ENCODE measurements at regions not wholly inside any gene's neighbourhood (a gene's known extent, or its start where the extent isn't known, plus 50 kb on each side); places are given as distances from the start of the nearest gene placed in this dataset.

GRCh38 chr9:26176628-26177027, 498.4 kb upstream of the TUSC1 start:
- no peaks in the 10 kb centered on the region for H3K27me3 ChIP-seq
- H3K36me3 ChIP-seq: no peaks in the 10 kb centered on the region
- intact Hi-C loops (cut with DNase I): no loop called here
- DNase-seq: no peak
- H3K27ac ChIP-seq: no peak overlapping the region
- no peak overlapping the region for H3K4me3 ChIP-seq
- WGBS, 3 donors: 88 to 97% (median 89%) methylated on average over 1 of the region's 1 CpG
- no peaks in the 10 kb centered on the region for H3K9me3 ChIP-seq
- no peaks in the 10 kb centered on the region for H3K4me1 ChIP-seq (ENCODE audit: insufficient read depth)
- TF ChIP-seq POLR2A (IDR thresholded peaks at IDR 0.05): no peak
- TF ChIP-seq CTCF (IDR thresholded peaks at IDR 0.05): no peak
- TF ChIP-seq EP300 (IDR thresholded peaks at IDR 0.05): no peak

GRCh38 chr9:26175264-26175663, 497.0 kb upstream of the TUSC1 start:
- intact Hi-C loops (cut with DNase I): no loop called here
- Histone ChIP-seq H3K9me3 (no peaks in the 10 kb centered on the region), H3K4me3 (no peak overlapping the region), H3K27me3 (no peaks in the 10 kb centered on the region), H3K4me1 (ENCODE audit: insufficient read depth) (no peaks in the 10 kb centered on the region), H3K36me3 (no peaks in the 10 kb centered on the region), H3K27ac (no peak overlapping the region)
- WGBS, 3 donors: 79 to 91% (median 90%) methylated on average over 1 of the region's 1 CpG
- no peak for DNase-seq
- TF ChIP-seq EP300 (IDR thresholded peaks at IDR 0.05) (no peak), POLR2A (IDR thresholded peaks at IDR 0.05) (no peak), CTCF (IDR thresholded peaks at IDR 0.05) (no peak)

GRCh38 chr9:26172301-26172700, 494.1 kb upstream of the TUSC1 start:
- Histone ChIP-seq H3K4me1 (ENCODE audit: insufficient read depth) (no peaks in the 10 kb centered on the region), H3K9me3 (no peaks in the 10 kb centered on the region), H3K36me3 (no peaks in the 10 kb centered on the region), H3K27me3 (no peaks in the 10 kb centered on the region), H3K27ac (no peak overlapping the region), H3K4me3 (no peak overlapping the region)
- WGBS, 3 donors: 62 to 74% (median 67%) methylated on average over 2 of the region's 2 CpGs
- TF ChIP-seq EP300 (IDR thresholded peaks at IDR 0.05): no peak
- no peak for TF ChIP-seq CTCF (IDR thresholded peaks at IDR 0.05)
- no peak for TF ChIP-seq POLR2A (IDR thresholded peaks at IDR 0.05)
- no peak for DNase-seq
- intact Hi-C loops (cut with DNase I): no loop called here

GRCh38 chr9:26171691-26172090, 493.4 kb upstream of the TUSC1 start:
- intact Hi-C loops (cut with DNase I): no loop called here
- DNase-seq: no peak
- Histone ChIP-seq H3K4me1 (ENCODE audit: insufficient read depth) (no peaks in the 10 kb centered on the region), H3K27me3 (no peaks in the 10 kb centered on the region), H3K36me3 (no peaks in the 10 kb centered on the region), H3K27ac (no peak overlapping the region), H3K4me3 (no peak overlapping the region), H3K9me3 (no peaks in the 10 kb centered on the region)
- 3 to 5% (median 4%) methylated on average over 2 of the region's 2 CpGs for WGBS, 3 donors
- no peak for TF ChIP-seq POLR2A (IDR thresholded peaks at IDR 0.05)
- TF ChIP-seq CTCF (IDR thresholded peaks at IDR 0.05): no peak
- no peak for TF ChIP-seq EP300 (IDR thresholded peaks at IDR 0.05)

- TF ChIP-seq EP300 (IDR thresholded peaks at IDR 0.05) (no peak), CTCF (IDR thresholded peaks at IDR 0.05) (no peak), POLR2A (IDR thresholded peaks at IDR 0.05) (no peak)
- 29 to 32% (median 31%) methylated on average over 3 of the region's 3 CpGs for WGBS, 3 donors
- DNase-seq: no peak
- Histone ChIP-seq H3K36me3 (no peaks in the 10 kb centered on the region), H3K27ac (no peak overlapping the region), H3K27me3 (no peaks in the 10 kb centered on the region), H3K4me3 (no peak overlapping the region), H3K4me1 (ENCODE audit: insufficient read depth) (no peaks in the 10 kb centered on the region), H3K9me3 (no peaks in the 10 kb centered on the region)
- intact Hi-C loops (cut with DNase I): no loop called here
Observed at GRCh38 chr9:26170190-26170589, 491.9 kb upstream of the TUSC1 start.
